NCI-H82 treated with DMSO at 0.1 percent for 48 hours (cell line): ENCODE measurements at regions not wholly inside any gene's neighbourhood (a gene's known extent, or its start where the extent isn't known, plus 50 kb on each side); places are given as distances from the start of the nearest gene placed in this dataset.
A peak's percentile ranks its signal among the peaks of the same experiment; 100 is the strongest.
"Not testable (repeated sequence)": the region's sequence is repeated elsewhere in the genome, so short reads cannot be mapped to it uniquely, and the experiment has no call there.

ENCODE experiments used
- DNase-seq: peaks from one replicate; lab custom pipeline; 2025; ENCODE audit not compliant: unreplicated experiment; lab: John Stamatoyannopoulos, UW

GRCh38 chr6:114833211-114833610 is 490.4 kb upstream of the HS3ST5 start:
- DNase-seq: no peak

GRCh38 chr6:114830515-114830914 is 487.7 kb upstream of the HS3ST5 start:
- DNase-seq: no peak

- DNase-seq: no peak
Observed at GRCh38 chr6:114827135-114827534, 484.3 kb upstream of the HS3ST5 start.

- DNase-seq: no peak
Observed at GRCh38 chr6:114824409-114824808, 481.6 kb upstream of the HS3ST5 start.

GRCh38 chr6:114816678-114817077 is 473.9 kb upstream of the HS3ST5 start:
- DNase-seq: no peak

- no peak for DNase-seq
Observed at GRCh38 chr6:114810468-114810867, 467.6 kb upstream of the HS3ST5 start.

- DNase-seq: not testable (repeated sequence)
Observed at GRCh38 chr6:114805426-114805825, 462.6 kb upstream of the HS3ST5 start.

GRCh38 chr6:114796576-114796975 is 453.8 kb upstream of the HS3ST5 start:
- DNase-seq: no peak

GRCh38 chr6:114793428-114793827 is 450.6 kb upstream of the HS3ST5 start:
- no peak for DNase-seq

GRCh38 chr6:114785235-114786127 is 442.7 kb upstream of the HS3ST5 start:
- no peak for DNase-seq

- no peak for DNase-seq
Observed at GRCh38 chr6:114783783-114784182, 441.0 kb upstream of the HS3ST5 start.

GRCh38 chr6:114783083-114783482 is 440.3 kb upstream of the HS3ST5 start:
- DNase-seq: no peak

GRCh38 chr6:114764866-114765265 is 422.0 kb upstream of the HS3ST5 start:
- DNase-seq: no peak

GRCh38 chr6:114762145-114762544 is 419.3 kb upstream of the HS3ST5 start:
- no peak for DNase-seq

- DNase-seq: no peak
Observed at GRCh38 chr6:114747995-114748625, 405.3 kb upstream of the HS3ST5 start.

- no peak for DNase-seq
Observed at GRCh38 chr6:114740547-114740946, 397.7 kb upstream of the HS3ST5 start.

- no peak for DNase-seq
Observed at GRCh38 chr6:114739656-114740055, 396.8 kb upstream of the HS3ST5 start.

- no peak for DNase-seq
Observed at GRCh38 chr6:114735025-114735735, 392.4 kb upstream of the HS3ST5 start.

GRCh38 chr6:114733596-114733995 is 390.8 kb upstream of the HS3ST5 start:
- no peak for DNase-seq

GRCh38 chr6:114718716-114719270 is 376.0 kb upstream of the HS3ST5 start:
- peak; percentile 94 for DNase-seq

GRCh38 chr6:114718186-114718585 is 375.4 kb upstream of the HS3ST5 start:
- DNase-seq: no peak
